Lower lobe of right lung (tissue), 2 donors: ENCODE measurements at regions not wholly inside any gene's neighbourhood (a gene's known extent, or its start where the extent isn't known, plus 50 kb on each side); places are given as distances from the start of the nearest gene placed in this dataset.
"Not testable (repeated sequence)": the region's sequence is repeated elsewhere in the genome, so short reads cannot be mapped to it uniquely, and the experiment has no call there.

ENCODE experiments used
- ATAC-seq, 2 donors: fragments of 200-7000 bp; cut with Tn5 transposase; one replicate each; pipeline ENCODE4 v1.9.1; 2020 to 2022; ENCODE audit warnings: mild to moderate bottlenecking in 2 of 2, moderate library complexity in 2 of 2
- DNase-seq: peaks from one replicate; pipeline ENCODE4 v3.0.0-alpha.2; 2020
- H3K27ac ChIP-seq: fragments of 200-600 bp; one replicate; pipeline ENCODE4 v1.8.0; 2022
- H3K27me3 ChIP-seq: fragments of 200-600 bp; one replicate; pipeline ENCODE4 v1.8.0; 2022; ENCODE audit warnings: low read depth
- H3K36me3 ChIP-seq: fragments of 200-600 bp; one replicate; pipeline ENCODE4 v1.8.0; 2022; ENCODE audit warnings: mild to moderate bottlenecking
- H3K4me1 ChIP-seq: fragments of 200-600 bp; one replicate; pipeline ENCODE4 v1.8.0; 2022
- H3K4me3 ChIP-seq: fragments of 200-600 bp; one replicate; pipeline ENCODE4 v1.8.0; 2022; ENCODE audit warnings: mild to moderate bottlenecking
- H3K9me3 ChIP-seq: fragments of 200-600 bp; one replicate; pipeline ENCODE4 v1.8.0; 2022
- CTCF ChIP-seq: fragments of 200-600 bp; IDR thresholded peaks from one replicate; pipeline ENCODE4 v1.8.0; 2022; ENCODE audit warnings: antibody characterized with exemption, mild to moderate bottlenecking
- intact Hi-C: fragments of 100-400 bp; cut with DNase I; formaldehyde crosslinking; loops from one replicate; pipeline ENCODE4 v1.11.0; 2022
- donor health status: DM: no; HTN: yes; CAD: no; lungs with severe emphysema.

GRCh38 chr1:113201560-113201959, 128.6 kb downstream of the LRIG2 start:
- DNase-seq (no peak), ATAC-seq (no peak)
- Histone ChIP-seq H3K9me3 (no peaks in the 10 kb centered on the region), H3K27ac (peak overlapping the region; percentile 0), H3K4me3 (no peak overlapping the region), H3K4me1 (peaks cover 12% of the 10 kb centered on the region), H3K36me3 (peaks cover 3% of the 10 kb centered on the region), H3K27me3 (no peaks in the 10 kb centered on the region)
- intact Hi-C loops: no loop called here
- no peak for TF ChIP-seq CTCF

- intact Hi-C loops: no loop called here
- H3K36me3 ChIP-seq: no peaks in the 10 kb centered on the region
- ATAC-seq: peak; percentile 90 to 92
- H3K27me3 ChIP-seq: no peaks in the 10 kb centered on the region
- peak overlapping the region; percentile 44 for H3K4me3 ChIP-seq
- peaks cover 15% of the 10 kb centered on the region for H3K4me1 ChIP-seq
- H3K9me3 ChIP-seq: no peaks in the 10 kb centered on the region
- H3K27ac ChIP-seq: peak overlapping the region; percentile 65
- DNase-seq: no peak
- no peak for TF ChIP-seq CTCF
These were observed 133.2 kb downstream of the LRIG2 start for GRCh38 chr1:113205980-113206766.

GRCh38 chr1:113207019-113207418, 134.0 kb downstream of the LRIG2 start:
- ATAC-seq: peak; percentile 53 to 70
- peak overlapping the region; percentile 14 for H3K27ac ChIP-seq

GRCh38 chr1:113207457-113207856, 134.5 kb downstream of the LRIG2 start:
- ATAC-seq: no peak
- Histone ChIP-seq H3K27ac (no peak overlapping the region), H3K36me3 (no peaks in the 10 kb centered on the region), H3K4me1 (peaks cover 15% of the 10 kb centered on the region), H3K4me3 (no peak overlapping the region), H3K27me3 (no peaks in the 10 kb centered on the region), H3K9me3 (no peaks in the 10 kb centered on the region)
- TF ChIP-seq CTCF: no peak
- intact Hi-C loops: no loop called here
- no peak for DNase-seq

More at GRCh38 chr1:113207019-113207418, 134.0 kb downstream of the LRIG2 start:
- intact Hi-C loops: no loop called here
- H3K9me3 ChIP-seq: no peaks in the 10 kb centered on the region
- DNase-seq: no peak
- TF ChIP-seq CTCF: no peak
- no peaks in the 10 kb centered on the region for H3K27me3 ChIP-seq
- no peak overlapping the region for H3K4me3 ChIP-seq
- no peaks in the 10 kb centered on the region for H3K36me3 ChIP-seq
- H3K4me1 ChIP-seq: peaks cover 15% of the 10 kb centered on the region

- intact Hi-C loops, DNase-seq, H3K9me3 ChIP-seq: not testable (repeated sequence)
These were observed 135.4 kb downstream of the LRIG2 start for GRCh38 chr1:113208425-113208824.

GRCh38 chr1:113210248-113210647, 137.2 kb downstream of the LRIG2 start:
- ATAC-seq (peak; percentile 60 to 70), DNase-seq (no peak)
- H3K9me3 ChIP-seq: no peaks in the 10 kb centered on the region
- no peak overlapping the region for H3K4me3 ChIP-seq
- H3K4me1 ChIP-seq: peaks cover 15% of the 10 kb centered on the region
- no peak for TF ChIP-seq CTCF
- no peaks in the 10 kb centered on the region for H3K27me3 ChIP-seq
- no peaks in the 10 kb centered on the region for H3K36me3 ChIP-seq
- no peak overlapping the region for H3K27ac ChIP-seq
- intact Hi-C loops: no loop called here

More at GRCh38 chr1:113208425-113208824, 135.4 kb downstream of the LRIG2 start:
- H3K4me1 ChIP-seq: peaks cover 15% of the 10 kb centered on the region
- not testable (repeated sequence) for H3K36me3 ChIP-seq, H3K27me3 ChIP-seq, ATAC-seq, H3K4me3 ChIP-seq
- peak overlapping the region; percentile 46 for H3K27ac ChIP-seq
